ENCODE measurements at regions not wholly inside any gene's neighbourhood (a gene's known extent, or its start where the extent isn't known, plus 50 kb on each side); places are given as distances from the start of the nearest gene placed in this dataset.

GRCh38 chr6:97668716-97669115 lies 385.7 kb upstream of the MMS22L start:
- no peaks in the 10 kb centered on the region for H3K9me3 ChIP-seq (ENCODE audit: control insufficient read depth, insufficient read depth, low read length)
- ChIA-PET CTCF (no interaction called here), POLR2A (no interaction called here)
- H3K4me3 ChIP-seq (ENCODE audit: low read depth, low read length), result peak overlapping the region; percentile 50; the same call in 1 of the 2 replicates
- H3K27ac ChIP-seq (ENCODE audit: low read depth, low read length), result no peak overlapping the region
- H3K27me3 ChIP-seq (ENCODE audit: control insufficient read depth, insufficient read depth, low read length), result no peaks in the 10 kb centered on the region
- no peak for TF ChIP-seq CTCF (IDR thresholded peaks at IDR 0.05; ENCODE audit: low read depth, low read length)
- no peak for DNase-seq (ENCODE audit: low read depth, low spot score)

- H3K27me3 ChIP-seq (ENCODE audit: control insufficient read depth, insufficient read depth, low read length), result no peaks in the 10 kb centered on the region
- H3K27ac ChIP-seq (ENCODE audit: low read depth, low read length), result no peak overlapping the region
- DNase-seq (ENCODE audit: low read depth, low spot score), result no peak
- H3K9me3 ChIP-seq (ENCODE audit: control insufficient read depth, insufficient read depth, low read length), result no peaks in the 10 kb centered on the region
- POLR2A ChIA-PET, result no interaction called here
- no peak for TF ChIP-seq CTCF (IDR thresholded peaks at IDR 0.05; ENCODE audit: low read depth, low read length)
- CTCF ChIA-PET, result no interaction called here
- peak overlapping the region; percentile 50 for H3K4me3 ChIP-seq (ENCODE audit: low read depth, low read length)
These were observed 386.4 kb upstream of the MMS22L start for GRCh38 chr6:97669191-97670031.

GRCh38 chr6:97674802-97675201 lies 391.8 kb upstream of the MMS22L start:
- no peak for TF ChIP-seq CTCF (IDR thresholded peaks at IDR 0.05; ENCODE audit: low read depth, low read length)
- Histone ChIP-seq H3K4me3 (ENCODE audit: low read depth, low read length) (no peak overlapping the region), H3K9me3 (ENCODE audit: control insufficient read depth, insufficient read depth, low read length) (no peaks in the 10 kb centered on the region), H3K27me3 (ENCODE audit: control insufficient read depth, insufficient read depth, low read length) (no peaks in the 10 kb centered on the region), H3K27ac (ENCODE audit: low read depth, low read length) (peak overlapping the region; percentile 42)
- ChIA-PET CTCF (no interaction called here), POLR2A (no interaction called here)
- peak; percentile 65 for DNase-seq (ENCODE audit: low read depth, low spot score)

GRCh38 chr6:97677626-97678025 lies 394.6 kb upstream of the MMS22L start:
- no peak for DNase-seq (ENCODE audit: low read depth, low spot score)
- H3K9me3 ChIP-seq (ENCODE audit: control insufficient read depth, insufficient read depth, low read length), result no peaks in the 10 kb centered on the region
- H3K27ac ChIP-seq (ENCODE audit: low read depth, low read length), result no peak overlapping the region
- no peak for TF ChIP-seq CTCF (IDR thresholded peaks at IDR 0.05; ENCODE audit: low read depth, low read length)
- no peaks in the 10 kb centered on the region for H3K27me3 ChIP-seq (ENCODE audit: control insufficient read depth, insufficient read depth, low read length)
- POLR2A ChIA-PET, result no interaction called here
- CTCF ChIA-PET, result no interaction called here
- H3K4me3 ChIP-seq (ENCODE audit: low read depth, low read length), result no peak overlapping the region

GRCh38 chr6:97687916-97688315 lies 404.9 kb upstream of the MMS22L start:
- Histone ChIP-seq H3K27ac (ENCODE audit: low read depth, low read length) (no peak overlapping the region), H3K9me3 (ENCODE audit: control insufficient read depth, insufficient read depth, low read length) (no peaks in the 10 kb centered on the region), H3K4me3 (ENCODE audit: low read depth, low read length) (no peak overlapping the region), H3K27me3 (ENCODE audit: control insufficient read depth, insufficient read depth, low read length) (no peaks in the 10 kb centered on the region)
- POLR2A ChIA-PET, result no interaction called here
- no peak for DNase-seq (ENCODE audit: low read depth, low spot score)
- CTCF ChIA-PET, result no interaction called here
- TF ChIP-seq CTCF (IDR thresholded peaks at IDR 0.05; ENCODE audit: low read depth, low read length), result no peak

Data from AG04450 (cell line).